ENCODE measurements at regions not wholly inside any gene's neighbourhood (a gene's known extent, or its start where the extent isn't known, plus 50 kb on each side); places are given as distances from the start of the nearest gene placed in this dataset.

DNA sequence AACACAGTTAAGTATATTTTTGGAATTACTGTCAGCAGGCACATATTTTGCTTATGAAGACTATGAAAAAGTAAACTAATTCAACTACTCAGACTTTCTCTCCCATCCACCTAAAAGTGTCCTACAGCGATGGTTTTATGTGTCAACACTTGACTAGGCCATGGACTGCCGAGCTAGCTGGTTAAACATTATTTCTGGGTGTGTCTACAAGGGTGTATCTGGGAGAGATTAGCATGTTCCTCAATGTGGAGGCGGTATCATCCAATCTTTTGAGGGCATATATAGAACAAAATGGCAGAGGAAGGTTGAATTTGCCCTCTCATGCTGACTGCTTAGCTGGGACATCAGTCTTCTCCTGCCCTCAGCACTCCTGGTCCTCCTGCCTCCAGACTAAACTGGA lies 82.7 kb upstream of the CDYL2 start:
- DNase-seq (ENCODE audit: low read depth, low spot score) (no peak), FAIRE-seq (no peak)
- TF ChIP-seq, protein P1, sequence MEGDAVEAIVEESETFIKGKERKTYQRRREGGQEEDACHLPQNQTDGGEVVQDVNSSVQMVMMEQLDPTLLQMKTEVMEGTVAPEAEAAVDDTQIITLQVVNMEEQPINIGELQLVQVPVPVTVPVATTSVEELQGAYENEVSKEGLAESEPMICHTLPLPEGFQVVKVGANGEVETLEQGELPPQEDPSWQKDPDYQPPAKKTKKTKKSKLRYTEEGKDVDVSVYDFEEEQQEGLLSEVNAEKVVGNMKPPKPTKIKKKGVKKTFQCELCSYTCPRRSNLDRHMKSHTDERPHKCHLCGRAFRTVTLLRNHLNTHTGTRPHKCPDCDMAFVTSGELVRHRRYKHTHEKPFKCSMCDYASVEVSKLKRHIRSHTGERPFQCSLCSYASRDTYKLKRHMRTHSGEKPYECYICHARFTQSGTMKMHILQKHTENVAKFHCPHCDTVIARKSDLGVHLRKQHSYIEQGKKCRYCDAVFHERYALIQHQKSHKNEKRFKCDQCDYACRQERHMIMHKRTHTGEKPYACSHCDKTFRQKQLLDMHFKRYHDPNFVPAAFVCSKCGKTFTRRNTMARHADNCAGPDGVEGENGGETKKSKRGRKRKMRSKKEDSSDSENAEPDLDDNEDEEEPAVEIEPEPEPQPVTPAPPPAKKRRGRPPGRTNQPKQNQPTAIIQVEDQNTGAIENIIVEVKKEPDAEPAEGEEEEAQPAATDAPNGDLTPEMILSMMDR (optimal IDR thresholded peaks at IDR 0.05 in 1 of 3, IDR thresholded peaks at IDR 0.05 in 1 of 3, conservative IDR thresholded peaks at IDR 0.05 in 1 of 3; ENCODE audit: extremely low read depth in 1 of 3, insufficient read depth in 2 of 3, low read length in 3 of 3), result no peak
- no peak for TF ChIP-seq EZH2 (IDR thresholded peaks at IDR 0.05; ENCODE audit: low read length)
- Histone ChIP-seq H3K4me3 (ENCODE audit: control insufficient read depth in 2 of 3, extremely low read depth in 1 of 3, insufficient read depth in 2 of 3, low read depth in 1 of 3, low read length in 3 of 3) (no peak overlapping the region), H3K79me2 (ENCODE audit: control insufficient read depth, insufficient read depth, low read length) (no peaks in the 10 kb centered on the region), H3K4me2 (ENCODE audit: control insufficient read depth, extremely low read depth, insufficient read depth, low read depth, low read length) (no peak overlapping the region), H3K27ac (ENCODE audit: control insufficient read depth, insufficient read depth, low read length) (no peak overlapping the region), H4K20me1 (ENCODE audit: control insufficient read depth, extremely low read depth, insufficient read depth, low read length) (no peaks in the 10 kb centered on the region), H3K9ac (ENCODE audit: control insufficient read depth, extremely low read depth, insufficient read depth, low read length) (no peak overlapping the region), H3K4me1 (ENCODE audit: control insufficient read depth, extremely low read depth, insufficient read depth, low read length) (no peaks in the 10 kb centered on the region), H3K27me3 (ENCODE audit: control insufficient read depth, extremely low read depth, insufficient read depth, low read length) (peaks cover 4% of the 10 kb centered on the region), H3K9me3 (ENCODE audit: control insufficient read depth, low read depth, low read length) (no peaks in the 10 kb centered on the region), H2AFZ (ENCODE audit: control insufficient read depth, low read length) (no peak overlapping the region), H3K36me3 (ENCODE audit: control insufficient read depth in 2 of 2, extremely low read depth in 1 of 2, insufficient read depth in 2 of 2, low read length in 2 of 2) (no peaks in the 10 kb centered on the region), H3K9me1 (ENCODE audit: control insufficient read depth, extremely low read depth, insufficient read depth, low read length) (no peaks in the 10 kb centered on the region)
- dilution Hi-C loops (cut with MboI; ENCODE audit: extremely low pct_ligation_motif_present, low sequenced_read_pairs), result no loop called here

DNA sequence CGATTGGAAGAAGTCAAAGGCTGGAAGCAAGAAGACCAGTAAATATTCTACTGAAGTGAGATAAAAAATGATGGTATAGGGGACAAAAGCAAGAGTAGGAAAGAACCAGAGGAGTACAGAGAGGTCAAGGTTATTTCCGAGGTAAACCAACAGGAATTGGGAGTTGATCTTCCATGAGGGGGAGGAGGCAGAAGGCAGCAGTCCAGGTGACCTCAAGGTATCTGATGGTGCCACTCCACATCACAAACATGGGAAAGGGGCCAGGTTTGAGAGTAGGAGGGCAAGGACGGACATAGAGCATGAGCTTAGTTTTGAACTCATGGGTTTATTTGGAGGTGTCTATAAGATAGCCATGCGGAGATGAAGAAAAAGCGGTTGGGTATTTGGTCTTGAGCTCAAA lies 79.4 kb upstream of the CDYL2 start:
- no peaks in the 10 kb centered on the region for H3K9me1 ChIP-seq (ENCODE audit: control insufficient read depth, extremely low read depth, insufficient read depth, low read length)
- no peaks in the 10 kb centered on the region for H3K9me3 ChIP-seq (ENCODE audit: control insufficient read depth, low read depth, low read length)
- H3K36me3 ChIP-seq (ENCODE audit: control insufficient read depth in 2 of 2, extremely low read depth in 1 of 2, insufficient read depth in 2 of 2, low read length in 2 of 2), result no peaks in the 10 kb centered on the region
- peaks cover 4% of the 10 kb centered on the region for H3K27me3 ChIP-seq (ENCODE audit: control insufficient read depth, extremely low read depth, insufficient read depth, low read length)
- no peaks in the 10 kb centered on the region for H3K4me1 ChIP-seq (ENCODE audit: control insufficient read depth, extremely low read depth, insufficient read depth, low read length)
- H3K4me2 ChIP-seq (ENCODE audit: control insufficient read depth, extremely low read depth, insufficient read depth, low read depth, low read length), result no peak overlapping the region
- no peak overlapping the region for H3K27ac ChIP-seq (ENCODE audit: control insufficient read depth, insufficient read depth, low read length)
- no peaks in the 10 kb centered on the region for H4K20me1 ChIP-seq (ENCODE audit: control insufficient read depth, extremely low read depth, insufficient read depth, low read length)
- H3K4me3 ChIP-seq (ENCODE audit: control insufficient read depth in 2 of 3, extremely low read depth in 1 of 3, insufficient read depth in 2 of 3, low read depth in 1 of 3, low read length in 3 of 3), result no peak overlapping the region
- H3K79me2 ChIP-seq (ENCODE audit: control insufficient read depth, insufficient read depth, low read length), result no peaks in the 10 kb centered on the region
- DNase-seq (ENCODE audit: low read depth, low spot score) (no peak), FAIRE-seq (no peak)
- TF ChIP-seq, protein P1 (optimal IDR thresholded peaks at IDR 0.05 in 1 of 3, IDR thresholded peaks at IDR 0.05 in 1 of 3, conservative IDR thresholded peaks at IDR 0.05 in 1 of 3; ENCODE audit: extremely low read depth in 1 of 3, insufficient read depth in 2 of 3, low read length in 3 of 3), result no peak
- TF ChIP-seq EZH2 (IDR thresholded peaks at IDR 0.05; ENCODE audit: low read length), result no peak
- H3K9ac ChIP-seq (ENCODE audit: control insufficient read depth, extremely low read depth, insufficient read depth, low read length), result no peak overlapping the region
- H2AFZ ChIP-seq (ENCODE audit: control insufficient read depth, low read length), result no peak overlapping the region
- dilution Hi-C loops (cut with MboI; ENCODE audit: extremely low pct_ligation_motif_present, low sequenced_read_pairs), result no loop called here
